ENCODE measurements at regions not wholly inside any gene's neighbourhood (a gene's known extent, or its start where the extent isn't known, plus 50 kb on each side); places are given as distances from the start of the nearest gene placed in this dataset.

GRCh38 chr19:56905631-56906150, 65.2 kb upstream of the PEG3 start:
- Histone ChIP-seq H3K4me3 (replicated peaks in 1 of 2; ENCODE audit: low read depth in 1 of 2, low read length in 2 of 2) (no peak overlapping the region), H3K4me1 (ENCODE audit: control insufficient read depth in 1 of 2, insufficient read depth in 2 of 2, low read length in 2 of 2) (no peaks in the 10 kb centered on the region), H3K36me3 (ENCODE audit: control insufficient read depth in 1 of 2, insufficient read depth in 2 of 2, low read length in 2 of 2) (no peaks in the 10 kb centered on the region), H3K27ac (ENCODE audit: low read depth, low read length) (no peak overlapping the region), H3K27me3 (ENCODE audit: insufficient read depth, low read length) (no peaks in the 10 kb centered on the region), H3K9me2 (ENCODE audit: insufficient read depth) (no peaks in the 10 kb centered on the region), H3K79me2 (ENCODE audit: insufficient read depth, low read length) (no peaks in the 10 kb centered on the region), H3K9me3 (ENCODE audit: control insufficient read depth in 1 of 2, insufficient read depth in 1 of 2, low read depth in 1 of 2, low read length in 2 of 2) (peaks cover 15 to 25% of the 10 kb centered on the region in 2 experiments; a peak in 2 of 4 replicates), H2AFZ (ENCODE audit: low read depth, low read length, poor library complexity, severe bottlenecking) (no peak overlapping the region), H3K9ac (ENCODE audit: low read length) (no peak overlapping the region), H4K20me1 (ENCODE audit: insufficient read depth) (no peaks in the 10 kb centered on the region), H3K4me2 (ENCODE audit: low read length) (no peak overlapping the region)
- CTCF ChIA-PET: no interaction called here
- DNase-seq (ENCODE audit: low read depth, low spot score) (no peak), ATAC-seq (no peak)
- no peak for TF ChIP-seq EGR1 (IDR thresholded peaks at IDR 0.05; ENCODE audit: low read depth)
- TF ChIP-seq ZNF274 (IDR thresholded peaks at IDR 0.05; ENCODE audit: low read depth, low read length): no peak
- TF ChIP-seq ATF3 (IDR thresholded peaks at IDR 0.05): no peak
- TF ChIP-seq SP1 (IDR thresholded peaks at IDR 0.05; ENCODE audit: low read depth): no peak
- no peak for TF ChIP-seq YY1 (IDR thresholded peaks at IDR 0.05; ENCODE audit: extremely low read depth, insufficient replicate concordance, low read depth, low read length)
- TF ChIP-seq SRF (IDR thresholded peaks at IDR 0.05; ENCODE audit: low read depth): no peak
- TF ChIP-seq POLR2A (IDR thresholded peaks at IDR 0.05; ENCODE audit: borderline replicate concordance, extremely low read depth, insufficient read depth, insufficient read length): no peak
- no peak for TF ChIP-seq SIN3A (IDR thresholded peaks at IDR 0.05; ENCODE audit: low read depth)
- TF ChIP-seq REST (IDR thresholded peaks at IDR 0.05; ENCODE audit: low read depth): no peak
- TF ChIP-seq POLR2AphosphoS5 (IDR thresholded peaks at IDR 0.05; ENCODE audit: low read depth, low read length): no peak
- TF ChIP-seq CTCF (IDR thresholded peaks at IDR 0.05 in 2 of 3, conservative IDR thresholded peaks at IDR 0.05 in 1 of 3; ENCODE audit: borderline replicate concordance in 1 of 3, insufficient read depth in 1 of 3, low read depth in 2 of 3, low read length in 2 of 3): no peak
- TF ChIP-seq CEBPB (IDR thresholded peaks at IDR 0.05; ENCODE audit: low read depth): no peak
- TF ChIP-seq TCF7L2 (IDR thresholded peaks at IDR 0.05; ENCODE audit: borderline replicate concordance, extremely low read depth, insufficient read depth, insufficient read length): no peak
- intact Hi-C loops (cut with micrococcal nuclease): no loop called here
- POLR2A ChIA-PET: no interaction called here
- RAD21 ChIA-PET (ENCODE audit: low non-redundant PET in 1 of 2, low total read pairs in 2 of 2, uncharacterized antibody in 2 of 2, unreplicated experiment in 2 of 2): no interaction called here
- no TSS peak for BruUV-seq (replicated peaks)
